ENCODE measurements at regions not wholly inside any gene's neighbourhood (a gene's known extent, or its start where the extent isn't known, plus 50 kb on each side); places are given as distances from the start of the nearest gene placed in this dataset.
A peak's percentile ranks its signal among the peaks of the same experiment; 100 is the strongest.

GRCh38 chr4:13181681-13182080 lies 302.5 kb downstream of the RAB28 start:
- DNase-seq (ENCODE audit: low read depth): no peak

GRCh38 chr4:13180701-13181100 lies 303.4 kb downstream of the RAB28 start:
- DNase-seq (ENCODE audit: low read depth): no peak

GRCh38 chr4:13178621-13179020 lies 305.5 kb downstream of the RAB28 start:
- DNase-seq (ENCODE audit: low read depth): no peak

GRCh38 chr4:13176741-13177142 lies 307.4 kb downstream of the RAB28 start:
- no peak for DNase-seq (ENCODE audit: low read depth)

GRCh38 chr4:13174926-13175325 lies 309.2 kb downstream of the RAB28 start:
- DNase-seq (ENCODE audit: low read depth): no peak

GRCh38 chr4:13174001-13174400 lies 310.1 kb downstream of the RAB28 start:
- DNase-seq (ENCODE audit: low read depth): no peak

- no peak for DNase-seq (ENCODE audit: low read depth)
Observed at GRCh38 chr4:13171292-13172057, 312.7 kb downstream of the RAB28 start.

- DNase-seq (ENCODE audit: low read depth): no peak
Observed at GRCh38 chr4:13169731-13170525, 314.2 kb downstream of the RAB28 start.

GRCh38 chr4:13168326-13168725 lies 315.8 kb downstream of the RAB28 start:
- DNase-seq (ENCODE audit: low read depth): no peak

- no peak for DNase-seq (ENCODE audit: low read depth)
Observed at GRCh38 chr4:13166214-13166613, 317.9 kb downstream of the RAB28 start.

GRCh38 chr4:13164783-13165331 lies 319.3 kb downstream of the RAB28 start:
- no peak for DNase-seq (ENCODE audit: low read depth)

GRCh38 chr4:13162886-13163285 lies 321.3 kb downstream of the RAB28 start:
- DNase-seq (ENCODE audit: low read depth): no peak

GRCh38 chr4:13160920-13161319 lies 323.2 kb downstream of the RAB28 start:
- peak; percentile 2 for DNase-seq (ENCODE audit: low read depth)

GRCh38 chr4:13159041-13159620 lies 325.0 kb downstream of the RAB28 start:
- no peak for DNase-seq (ENCODE audit: low read depth)

- no peak for DNase-seq (ENCODE audit: low read depth)
Observed at GRCh38 chr4:13151194-13151593, 332.9 kb downstream of the RAB28 start.

- DNase-seq (ENCODE audit: low read depth): no peak
Observed at GRCh38 chr4:13143222-13144070, 340.7 kb downstream of the RAB28 start.

GRCh38 chr4:13142726-13143125 lies 341.4 kb downstream of the RAB28 start:
- no peak for DNase-seq (ENCODE audit: low read depth)

GRCh38 chr4:13142191-13142590 lies 341.9 kb downstream of the RAB28 start:
- no peak for DNase-seq (ENCODE audit: low read depth)

- DNase-seq (ENCODE audit: low read depth): no peak
Observed at GRCh38 chr4:13137390-13137789, 346.8 kb downstream of the RAB28 start.

- DNase-seq (ENCODE audit: low read depth): no peak
Observed at GRCh38 chr4:13133700-13134099, 350.4 kb downstream of the RAB28 start.

GRCh38 chr4:13130848-13131247 lies 353.3 kb downstream of the RAB28 start:
- no peak for DNase-seq (ENCODE audit: low read depth)

- DNase-seq (ENCODE audit: low read depth): no peak
Observed at GRCh38 chr4:13129095-13129494, 355.0 kb downstream of the RAB28 start.

All from ELR (cell line).